ENCODE measurements at regions not wholly inside any gene's neighbourhood (a gene's known extent, or its start where the extent isn't known, plus 50 kb on each side); places are given as distances from the start of the nearest gene placed in this dataset.

GRCh38 chr15:93860701-93861100, 370.7 kb upstream of the MCTP2 start:
- H3K27ac ChIP-seq, result no peak overlapping the region
- no peak for TF ChIP-seq ZFX (IDR thresholded peaks at IDR 0.05)
- TF ChIP-seq, protein P1, sequence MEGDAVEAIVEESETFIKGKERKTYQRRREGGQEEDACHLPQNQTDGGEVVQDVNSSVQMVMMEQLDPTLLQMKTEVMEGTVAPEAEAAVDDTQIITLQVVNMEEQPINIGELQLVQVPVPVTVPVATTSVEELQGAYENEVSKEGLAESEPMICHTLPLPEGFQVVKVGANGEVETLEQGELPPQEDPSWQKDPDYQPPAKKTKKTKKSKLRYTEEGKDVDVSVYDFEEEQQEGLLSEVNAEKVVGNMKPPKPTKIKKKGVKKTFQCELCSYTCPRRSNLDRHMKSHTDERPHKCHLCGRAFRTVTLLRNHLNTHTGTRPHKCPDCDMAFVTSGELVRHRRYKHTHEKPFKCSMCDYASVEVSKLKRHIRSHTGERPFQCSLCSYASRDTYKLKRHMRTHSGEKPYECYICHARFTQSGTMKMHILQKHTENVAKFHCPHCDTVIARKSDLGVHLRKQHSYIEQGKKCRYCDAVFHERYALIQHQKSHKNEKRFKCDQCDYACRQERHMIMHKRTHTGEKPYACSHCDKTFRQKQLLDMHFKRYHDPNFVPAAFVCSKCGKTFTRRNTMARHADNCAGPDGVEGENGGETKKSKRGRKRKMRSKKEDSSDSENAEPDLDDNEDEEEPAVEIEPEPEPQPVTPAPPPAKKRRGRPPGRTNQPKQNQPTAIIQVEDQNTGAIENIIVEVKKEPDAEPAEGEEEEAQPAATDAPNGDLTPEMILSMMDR (conservative IDR thresholded peaks at IDR 0.05), result no peak

- TF ChIP-seq, protein P1 (conservative IDR thresholded peaks at IDR 0.05), result no peak
- TF ChIP-seq ZFX (IDR thresholded peaks at IDR 0.05), result no peak
- H3K27ac ChIP-seq, result no peak overlapping the region
Measured at GRCh38 chr15:93859176-93859575, 372.2 kb upstream of the MCTP2 start.

- H3K27ac ChIP-seq, result no peak overlapping the region
- no peak for TF ChIP-seq ZFX (IDR thresholded peaks at IDR 0.05)
- TF ChIP-seq, protein P1 (conservative IDR thresholded peaks at IDR 0.05), result no peak
Measured at GRCh38 chr15:93855181-93855826, 376.1 kb upstream of the MCTP2 start.

GRCh38 chr15:93854088-93854487, 377.3 kb upstream of the MCTP2 start:
- no peak overlapping the region for H3K27ac ChIP-seq
- TF ChIP-seq, protein P1 (conservative IDR thresholded peaks at IDR 0.05), result no peak
- no peak for TF ChIP-seq ZFX (IDR thresholded peaks at IDR 0.05)

- TF ChIP-seq, protein P1 (conservative IDR thresholded peaks at IDR 0.05), result no peak
- no peak for TF ChIP-seq ZFX (IDR thresholded peaks at IDR 0.05)
- H3K27ac ChIP-seq, result no peak overlapping the region
Measured at GRCh38 chr15:93852761-93853160, 378.6 kb upstream of the MCTP2 start.

- no peak for TF ChIP-seq ZFX (IDR thresholded peaks at IDR 0.05)
- TF ChIP-seq, protein P1 (conservative IDR thresholded peaks at IDR 0.05), result no peak
- no peak overlapping the region for H3K27ac ChIP-seq
Measured at GRCh38 chr15:93848490-93848889, 382.9 kb upstream of the MCTP2 start.

DNA sequence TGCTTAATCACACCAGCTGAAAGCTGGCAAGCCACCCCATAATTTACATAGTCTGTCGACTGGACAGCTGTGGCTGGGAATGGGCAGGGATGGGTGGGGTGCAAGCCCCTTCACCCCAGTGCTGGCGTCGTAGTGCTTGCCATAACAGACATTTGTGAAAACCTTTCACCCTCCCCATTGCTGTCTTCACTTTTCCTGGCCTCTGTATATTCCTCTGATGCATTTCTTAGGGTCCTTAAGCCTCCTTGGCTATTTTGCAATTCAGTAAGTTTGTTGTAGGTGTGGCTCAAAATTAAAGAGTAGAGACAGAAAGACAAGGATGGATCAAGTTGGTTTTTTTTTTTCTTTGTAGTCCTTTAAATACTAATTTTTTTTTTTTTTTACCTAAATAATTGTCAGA, 383.3 kb upstream of the MCTP2 start:
- no peak overlapping the region for H3K27ac ChIP-seq
- TF ChIP-seq, protein P1 (conservative IDR thresholded peaks at IDR 0.05), result no peak
- TF ChIP-seq ZFX (IDR thresholded peaks at IDR 0.05), result no peak

Data from C4-2B (cell line).